Hepatocyte (in vitro differentiated cells): ENCODE measurements at regions not wholly inside any gene's neighbourhood (a gene's known extent, or its start where the extent isn't known, plus 50 kb on each side); places are given as distances from the start of the nearest gene placed in this dataset.

Experiments used
- EZH2 ChIP-seq: fragments of 200-600 bp; sonication (generic); IDR thresholded peaks from 2 replicates; pipeline ENCODE4 v1.6.1; 2016; ENCODE audit warnings: antibody characterized with exemption, mild to moderate bottlenecking, borderline replicate concordance
- TF ChIP-seq, protein P1 (sequence below): fragments of 200-600 bp; sonication (generic); IDR thresholded peaks from 2 replicates; pipeline ENCODE4 v1.5.1; 2016; ENCODE audit warnings: antibody characterized with exemption, mild to moderate bottlenecking; ENCODE audit not compliant: poor library complexity

GRCh38 chr17:37797206-37797605 is 52.3 kb upstream of the HNF1B start:
- TF ChIP-seq, protein P1, sequence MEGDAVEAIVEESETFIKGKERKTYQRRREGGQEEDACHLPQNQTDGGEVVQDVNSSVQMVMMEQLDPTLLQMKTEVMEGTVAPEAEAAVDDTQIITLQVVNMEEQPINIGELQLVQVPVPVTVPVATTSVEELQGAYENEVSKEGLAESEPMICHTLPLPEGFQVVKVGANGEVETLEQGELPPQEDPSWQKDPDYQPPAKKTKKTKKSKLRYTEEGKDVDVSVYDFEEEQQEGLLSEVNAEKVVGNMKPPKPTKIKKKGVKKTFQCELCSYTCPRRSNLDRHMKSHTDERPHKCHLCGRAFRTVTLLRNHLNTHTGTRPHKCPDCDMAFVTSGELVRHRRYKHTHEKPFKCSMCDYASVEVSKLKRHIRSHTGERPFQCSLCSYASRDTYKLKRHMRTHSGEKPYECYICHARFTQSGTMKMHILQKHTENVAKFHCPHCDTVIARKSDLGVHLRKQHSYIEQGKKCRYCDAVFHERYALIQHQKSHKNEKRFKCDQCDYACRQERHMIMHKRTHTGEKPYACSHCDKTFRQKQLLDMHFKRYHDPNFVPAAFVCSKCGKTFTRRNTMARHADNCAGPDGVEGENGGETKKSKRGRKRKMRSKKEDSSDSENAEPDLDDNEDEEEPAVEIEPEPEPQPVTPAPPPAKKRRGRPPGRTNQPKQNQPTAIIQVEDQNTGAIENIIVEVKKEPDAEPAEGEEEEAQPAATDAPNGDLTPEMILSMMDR, result no peak
- no peak for TF ChIP-seq EZH2
